HUES48 (cell line): ENCODE measurements at regions not wholly inside any gene's neighbourhood (a gene's known extent, or its start where the extent isn't known, plus 50 kb on each side); places are given as distances from the start of the nearest gene placed in this dataset.

Experiments
- H3K27ac ChIP-seq: one replicate; pipeline ENCODE4 v1.7.0; 2013; ENCODE audit warnings: low read depth, low read length, inconsistent platforms
- H3K27me3 ChIP-seq: 2 replicates; pipeline ENCODE4 v1.6.1; 2013; ENCODE audit warnings: mild to moderate bottlenecking, low read length; ENCODE audit not compliant: control insufficient read depth, insufficient read depth
- H3K36me3 ChIP-seq: 2 replicates; pipeline ENCODE4 v1.6.1; 2013; ENCODE audit warnings: low read length; ENCODE audit not compliant: control insufficient read depth, insufficient read depth
- H3K4me1 ChIP-seq: 2 replicates; pipeline ENCODE4 v1.6.1; 2013; ENCODE audit warnings: mild to moderate bottlenecking, low read length; ENCODE audit not compliant: control insufficient read depth, insufficient read depth
- H3K4me3 ChIP-seq: 2 replicates; pipeline ENCODE4 v1.5.1; 2013; ENCODE audit warnings: mild to moderate bottlenecking, low read depth, low read length
- H3K9ac ChIP-seq: 2 replicates; pipeline ENCODE4 v1.6.1; 2013; ENCODE audit warnings: mild to moderate bottlenecking, low read depth, low read length, moderate library complexity
- H3K9me3 ChIP-seq: 2 replicates; pipeline ENCODE4 v1.6.1; 2013; ENCODE audit warnings: low read length; ENCODE audit not compliant: control insufficient read depth, insufficient read depth

GRCh38 chrX:82292803-82293202, 1090.9 kb downstream of the SH3BGRL start:
- H3K4me1 ChIP-seq = no peaks in the 10 kb centered on the region
- no peak overlapping the region for H3K4me3 ChIP-seq
- H3K9ac ChIP-seq = no peak overlapping the region
- H3K27me3 ChIP-seq = no peaks in the 10 kb centered on the region
- no peak overlapping the region for H3K27ac ChIP-seq
- peaks cover 45% of the 10 kb centered on the region for H3K9me3 ChIP-seq
- H3K36me3 ChIP-seq = no peaks in the 10 kb centered on the region

- Histone ChIP-seq H3K27me3 (no peaks in the 10 kb centered on the region), H3K9ac (no peak overlapping the region), H3K9me3 (peaks cover 44% of the 10 kb centered on the region), H3K4me1 (peaks cover 4% of the 10 kb centered on the region; the same call in 1 of the 2 replicates), H3K27ac (no peak overlapping the region), H3K36me3 (no peaks in the 10 kb centered on the region), H3K4me3 (no peak overlapping the region)
Measured at GRCh38 chrX:82320569-82320968, 1118.7 kb downstream of the SH3BGRL start.

- no peak overlapping the region for H3K4me3 ChIP-seq
- peaks cover 52% of the 10 kb centered on the region for H3K9me3 ChIP-seq
- H3K4me1 ChIP-seq = no peaks in the 10 kb centered on the region
- no peak overlapping the region for H3K9ac ChIP-seq
- H3K27me3 ChIP-seq = no peaks in the 10 kb centered on the region
- no peak overlapping the region for H3K27ac ChIP-seq
- no peaks in the 10 kb centered on the region for H3K36me3 ChIP-seq
Measured at GRCh38 chrX:82333575-82333974, 1131.7 kb downstream of the SH3BGRL start.

GRCh38 chrX:82335772-82336171, 1133.9 kb downstream of the SH3BGRL start:
- Histone ChIP-seq H3K27ac (no peak overlapping the region), H3K9me3 (peaks cover 40% of the 10 kb centered on the region), H3K36me3 (no peaks in the 10 kb centered on the region), H3K27me3 (no peaks in the 10 kb centered on the region), H3K9ac (no peak overlapping the region), H3K4me1 (no peaks in the 10 kb centered on the region), H3K4me3 (no peak overlapping the region)

GRCh38 chrX:82342531-82342930, 1140.6 kb downstream of the SH3BGRL start:
- no peaks in the 10 kb centered on the region for H3K4me1 ChIP-seq
- H3K27ac ChIP-seq = no peak overlapping the region
- peaks cover 24% of the 10 kb centered on the region for H3K9me3 ChIP-seq
- no peak overlapping the region for H3K4me3 ChIP-seq
- no peak overlapping the region for H3K9ac ChIP-seq
- no peaks in the 10 kb centered on the region for H3K36me3 ChIP-seq
- H3K27me3 ChIP-seq = no peaks in the 10 kb centered on the region

GRCh38 chrX:82362550-82362949, 1145.5 kb upstream of the POU3F4 start:
- Histone ChIP-seq H3K27ac (no peak overlapping the region), H3K36me3 (no peaks in the 10 kb centered on the region), H3K9ac (no peak overlapping the region), H3K27me3 (no peaks in the 10 kb centered on the region), H3K4me1 (0 out of 2 replicates have a peak, but pooled peaks cover 2% of the 10 kb centered on the region), H3K4me3 (no peak overlapping the region), H3K9me3 (peaks cover 31% of the 10 kb centered on the region)

GRCh38 chrX:82362990-82363389, 1145.1 kb upstream of the POU3F4 start:
- H3K36me3 ChIP-seq = no peaks in the 10 kb centered on the region
- H3K4me3 ChIP-seq = no peak overlapping the region
- H3K27me3 ChIP-seq = no peaks in the 10 kb centered on the region
- no peak overlapping the region for H3K27ac ChIP-seq
- peaks cover 7% of the 10 kb centered on the region; the same call in 1 of the 2 replicates for H3K4me1 ChIP-seq
- H3K9ac ChIP-seq = no peak overlapping the region
- peaks cover 29% of the 10 kb centered on the region for H3K9me3 ChIP-seq

GRCh38 chrX:82370978-82371646, 1137.0 kb upstream of the POU3F4 start:
- H3K9ac ChIP-seq = no peak overlapping the region
- no peak overlapping the region for H3K4me3 ChIP-seq
- H3K27ac ChIP-seq = no peak overlapping the region
- H3K4me1 ChIP-seq = peaks cover 10% of the 10 kb centered on the region
- no peaks in the 10 kb centered on the region for H3K27me3 ChIP-seq
- peaks cover 50% of the 10 kb centered on the region for H3K9me3 ChIP-seq
- H3K36me3 ChIP-seq = no peaks in the 10 kb centered on the region

GRCh38 chrX:82384401-82384800, 1123.7 kb upstream of the POU3F4 start:
- H3K9me3 ChIP-seq = peaks cover 63% of the 10 kb centered on the region
- H3K27ac ChIP-seq = no peak overlapping the region
- no peaks in the 10 kb centered on the region for H3K27me3 ChIP-seq
- H3K36me3 ChIP-seq = no peaks in the 10 kb centered on the region
- H3K4me1 ChIP-seq = no peaks in the 10 kb centered on the region
- no peak overlapping the region for H3K9ac ChIP-seq
- no peak overlapping the region for H3K4me3 ChIP-seq

- H3K27ac ChIP-seq = no peak overlapping the region
- no peaks in the 10 kb centered on the region for H3K4me1 ChIP-seq
- H3K9me3 ChIP-seq = peaks cover 51% of the 10 kb centered on the region
- no peaks in the 10 kb centered on the region for H3K36me3 ChIP-seq
- no peak overlapping the region for H3K9ac ChIP-seq
- no peak overlapping the region for H3K4me3 ChIP-seq
- H3K27me3 ChIP-seq = no peaks in the 10 kb centered on the region
Measured at GRCh38 chrX:82412858-82413257, 1095.2 kb upstream of the POU3F4 start.

GRCh38 chrX:82442281-82442680, 1065.8 kb upstream of the POU3F4 start:
- H3K9ac ChIP-seq = no peak overlapping the region
- peaks cover 52% of the 10 kb centered on the region for H3K9me3 ChIP-seq
- no peak overlapping the region for H3K27ac ChIP-seq
- no peaks in the 10 kb centered on the region for H3K36me3 ChIP-seq
- no peaks in the 10 kb centered on the region for H3K27me3 ChIP-seq
- H3K4me1 ChIP-seq = no peaks in the 10 kb centered on the region
- H3K4me3 ChIP-seq = no peak overlapping the region
